ENCODE measurements at regions not wholly inside any gene's neighbourhood (a gene's known extent, or its start where the extent isn't known, plus 50 kb on each side); places are given as distances from the start of the nearest gene placed in this dataset.
"Not testable (repeated sequence)": the region's sequence is repeated elsewhere in the genome, so short reads cannot be mapped to it uniquely, and the experiment has no call there.

DNA sequence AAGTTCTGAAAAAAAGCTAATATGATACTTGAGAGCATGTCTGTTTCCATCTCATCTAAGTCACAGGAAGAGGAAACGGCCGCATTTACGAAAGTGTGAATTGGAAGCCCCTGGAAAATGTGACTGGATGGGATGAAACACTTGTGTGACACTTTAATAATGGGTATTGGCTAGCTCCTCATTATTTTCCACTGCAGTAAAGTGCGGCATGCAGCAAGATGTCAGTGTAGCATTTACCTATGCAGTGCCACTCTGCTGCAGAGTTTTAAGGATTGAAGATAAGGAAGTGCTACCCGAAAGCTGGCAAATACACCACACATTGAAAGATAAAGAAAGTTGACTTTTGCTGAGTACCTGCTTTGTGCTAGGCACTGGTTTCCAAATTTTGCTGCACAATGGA is 249.5 kb upstream of the FAM240B start:
- TF ChIP-seq EP300, CTCF (IDR thresholded peaks at IDR 0.05): not testable (repeated sequence)
